K562 (cell line): ENCODE measurements at regions not wholly inside any gene's neighbourhood (a gene's known extent, or its start where the extent isn't known, plus 50 kb on each side); places are given as distances from the start of the nearest gene placed in this dataset.

Source experiments
- ATAC-seq: fragments of 200-7000 bp; cut with Tn5 transposase; 3 replicates; pipeline ENCODE4 v1.9.1; 2020; ENCODE audit warnings: moderate library complexity
- BruUV-seq: library from RNA; stranded (reverse); fragments of 400-500 nt; replicated peaks from 2 replicates; lab custom pipeline; 2021; lab: Mats Ljungman, UMichigan
- CTCF ChIA-PET: fragments of 300-600 bp; formaldehyde crosslinking; extraction: SDS; loops from one replicate; lab custom pipeline; 2021; ENCODE audit warnings: low intra/inter-chr PET ratio; lab: Yijun Ruan, JAX
- POLR2A ChIA-PET: fragments of 300-600, 350-650 bp; sonication (Branson Sonifier 250); formaldehyde crosslinking; extraction: SDS; loops from one replicate; lab custom pipeline; 2021; ENCODE audit warnings: antibody characterized with exemption, inconsistent platforms; lab: Yijun Ruan, JAX
- DNase-seq, 4 experiments: peaks; one replicate each; pipeline versions ENCODE4 v3.0.0 to v3.0.0-alpha.2; 2011 to 2018; ENCODE audit warnings: low spot score in 3 of 4, mixed read lengths in 3 of 4; ENCODE audit errors: extremely low read depth in 1 of 4
- FAIRE-seq: peaks from 2 replicates; lab custom pipeline; 2011; peaks lifted over from hg19 to GRCh38; lab: Jason Lieb, UNC
- H2AFZ ChIP-seq: 2 replicates; pipeline ENCODE4 v1.6.0; 2011; ENCODE audit warnings: low read depth, low read length, control low read depth, inconsistent platforms
- H3K27ac ChIP-seq: fragments of 200-600 bp; 3 replicates; pipeline ENCODE4 v1.8.0; 2011; ENCODE audit warnings: low read depth, mild to moderate bottlenecking, control low read depth, inconsistent platforms, low read length, moderate library complexity, mixed read lengths; ENCODE audit errors: extremely low read depth
- H3K27me3 ChIP-seq, 2 experiments: fragments of 300-600 bp in 1 of 2; 2 replicates in 1 of 2; 3 replicates in 1 of 2; pipeline versions ENCODE4 v1.6.0 to v1.8.0; 2011; ENCODE audit warnings: inconsistent platforms in 2 of 2, low read length in 2 of 2, mild to moderate bottlenecking in 1 of 2, mixed read lengths in 1 of 2, moderate library complexity in 1 of 2; ENCODE audit not compliant: control insufficient read depth in 2 of 2, insufficient read depth in 2 of 2
- H3K36me3 ChIP-seq: fragments of 300-600 bp; 3 replicates; pipeline ENCODE4 v1.8.0; 2011; ENCODE audit warnings: mild to moderate bottlenecking, low read length, inconsistent platforms; ENCODE audit not compliant: control insufficient read depth, insufficient read depth
- H3K4me1 ChIP-seq, 2 experiments: fragments of 200-600 bp in 1 of 2; replicated peaks in 1 of 2; 2 replicates in 1 of 2; 3 replicates in 1 of 2; pipeline versions ENCODE4 v1.5.1 to v1.8.0; 2011; ENCODE audit warnings: inconsistent platforms in 2 of 2, low read length in 2 of 2, mild to moderate bottlenecking in 1 of 2, mixed read lengths in 1 of 2, moderate library complexity in 1 of 2; ENCODE audit not compliant: control insufficient read depth in 2 of 2, insufficient read depth in 2 of 2
- H3K4me2 ChIP-seq: 2 replicates; pipeline ENCODE4 v1.6.1; 2011; ENCODE audit warnings: low read length, control low read depth, inconsistent platforms, mixed read lengths; ENCODE audit not compliant: insufficient read depth
- H3K4me3 ChIP-seq: fragments of 200-600 bp; sonication (generic), shearing (Covaris generic); 2 replicates; pipeline ENCODE4 v1.5.1; 2016; ENCODE audit warnings: control low read depth, inconsistent platforms
- H3K79me2 ChIP-seq: fragments of 200-600 bp; 3 replicates; pipeline ENCODE4 v1.8.0; 2011; ENCODE audit warnings: low read length, inconsistent platforms; ENCODE audit not compliant: control insufficient read depth, insufficient read depth
- H3K9ac ChIP-seq, 2 experiments: 2 replicates each; pipeline versions ENCODE4 v1.6.0 to v1.6.1; 2011; ENCODE audit warnings: low read depth in 2 of 2, low read length in 2 of 2, control low read depth in 1 of 2, inconsistent platforms in 1 of 2, mild to moderate bottlenecking in 1 of 2, mixed read lengths in 1 of 2; ENCODE audit not compliant: insufficient read depth in 1 of 2
- H3K9me1 ChIP-seq: one replicate; pipeline ENCODE4 v1.6.0; 2011; ENCODE audit warnings: inconsistent platforms, mild to moderate bottlenecking, low read length, moderate library complexity; ENCODE audit not compliant: control insufficient read depth, insufficient read depth
- H3K9me3 ChIP-seq: replicated peaks from 2 replicates; pipeline ENCODE4 v1.5.1; 2011; ENCODE audit warnings: low read depth, low read length, inconsistent platforms; ENCODE audit not compliant: control insufficient read depth, insufficient read depth
- H4K20me1 ChIP-seq: replicated peaks from 2 replicates; pipeline ENCODE4 v1.6.1; 2011; ENCODE audit warnings: low read length, inconsistent platforms, mixed read lengths; ENCODE audit not compliant: control insufficient read depth, insufficient read depth
- BCL6 ChIP-seq: fragments of 250-450 bp; sonication (Bioruptor Pico); IDR thresholded peaks from 2 replicates; pipeline ENCODE4 v1.4.0; 2020
- CREB3L1 ChIP-seq: fragments of 450-650 bp; IDR thresholded peaks from 2 replicates; pipeline ENCODE4 v1.6.1; 2014; ENCODE audit warnings: low read depth, mild to moderate bottlenecking, moderate library complexity, borderline replicate concordance
- EWSR1 ChIP-seq: fragments of 450-650 bp; IDR thresholded peaks from 2 replicates; pipeline ENCODE4 v1.6.1; 2018; ENCODE audit warnings: borderline replicate concordance, mild to moderate bottlenecking, low read depth, moderate library complexity; ENCODE audit not compliant: partially characterized antibody
- MAFG ChIP-seq: fragments of 450-650 bp; conservative IDR thresholded peaks from 2 replicates; pipeline ENCODE4 v1.6.1; 2016; ENCODE audit warnings: missing genetic modification characterization, missing compliant biosample characterization
- RAD51 ChIP-seq: fragments of 450-650 bp; IDR thresholded peaks from 2 replicates; pipeline ENCODE4 v1.7.1; 2016; ENCODE audit warnings: low read depth, mild to moderate bottlenecking, borderline replicate concordance
- UBTF ChIP-seq, 2 experiments: IDR thresholded peaks; 2 replicates each; pipeline ENCODE4 v1.6.1; 2012; ENCODE audit warnings: improper control_type of control experiment in 2 of 2, low read depth in 2 of 2, low read length in 2 of 2, borderline replicate concordance in 1 of 2
- ZFX ChIP-seq: sonication (generic); formaldehyde crosslinking; IDR thresholded peaks from 2 replicates; pipeline ENCODE4 v1.8.0; 2022; ENCODE audit warnings: mild to moderate bottlenecking, missing genetic modification reagents, moderate library complexity
- ZNF184 ChIP-seq: sonication (generic); formaldehyde crosslinking; IDR thresholded peaks from 2 replicates; pipeline ENCODE4 v1.5.0; 2020; ENCODE audit warnings: missing genetic modification reagents
- ZNF253 ChIP-seq: fragments of 250-450 bp; sonication (Bioruptor Pico); conservative IDR thresholded peaks from 2 replicates; pipeline ENCODE4 v1.6.1; 2021; ENCODE audit warnings: mild to moderate bottlenecking
- ZNF583 ChIP-seq: fragments of 250-450 bp; sonication (Bioruptor Pico); IDR thresholded peaks from 2 replicates; pipeline ENCODE4 v1.4.0; 2020
- ZNF589 ChIP-seq: fragments of 200-800 bp; sonication (Bioruptor generic); IDR thresholded peaks from 2 replicates; pipeline ENCODE4 v1.6.1; 2016; ENCODE audit warnings: low read depth, missing genetic modification characterization, missing compliant biosample characterization
- ZNF668 ChIP-seq: fragments of 250-450 bp; sonication (Bioruptor Pico); IDR thresholded peaks from 2 replicates; pipeline ENCODE4 v1.8.0; 2022; ENCODE audit warnings: mild to moderate bottlenecking, inconsistent platforms
- WGBS: fragments of 100-300 bp; shearing (Covaris generic); methylation state at CpG from one replicate; pipeline ENCODE4 v1.1.6; 2016; ENCODE audit warnings: low coverage, mixed read lengths; ENCODE audit not compliant: insufficient coverage; ENCODE audit errors: missing lambda C conversion rate; 5-methylcytosine and 5-hydroxymethylcytosine counted together
- in situ Hi-C: fragments of 300-500 bp; cut with MboI; formaldehyde crosslinking; loops from 4 replicates; pipeline ENCODE4 v1.15.0; 2018; ENCODE audit warnings: inconsistent platforms, mixed read lengths
- intact Hi-C: fragments of 100-400 bp; cut with micrococcal nuclease; formaldehyde crosslinking; loops from 2 replicates; pipeline ENCODE4 v1.14.2; 2022
- TF ChIP-seq, protein P1 (sequence below): fragments of 450-650 bp; formaldehyde crosslinking; conservative IDR thresholded peaks from 2 replicates; pipeline ENCODE4 v1.4.0; 2022; ENCODE audit warnings: mild to moderate bottlenecking, missing genetic modification characterization
- TF ChIP-seq, protein P2 (sequence below): sonication (generic); formaldehyde crosslinking; IDR thresholded peaks from 2 replicates; pipeline ENCODE4 v1.8.0; 2022; ENCODE audit warnings: mild to moderate bottlenecking, missing genetic modification reagents

- Histone ChIP-seq H3K4me3 (no peak overlapping the region), H2AFZ (no peak overlapping the region), H3K9ac (no peak overlapping the region), H3K9me3 (no peaks in the 10 kb centered on the region), H3K27ac (no peak overlapping the region), H3K79me2 (no peaks in the 10 kb centered on the region), H3K4me2 (no peak overlapping the region), H3K36me3 (no peaks in the 10 kb centered on the region), H4K20me1 (no peaks in the 10 kb centered on the region), H3K9me1 (no peaks in the 10 kb centered on the region), H3K27me3 (no peaks in the 10 kb centered on the region), H3K4me1 (no peaks in the 10 kb centered on the region; a peak in 1 of 5 replicates)
- in situ Hi-C loops (no loop called here), intact Hi-C loops (no loop called here)
- ChIA-PET POLR2A (no interaction called here), CTCF (no interaction called here)
- ATAC-seq: no peak
- WGBS: 18% methylated on average over 2 of the region's 2 CpGs
- TF ChIP-seq ZNF583 (CRISPR knock-in tag) (no peak), BCL6 (CRISPR knock-in tag) (no peak), UBTF (IDR thresholded peaks at IDR 0.05; ENCODE audit: borderline replicate concordance in 1 of 2, low read depth in 2 of 2, low read length in 2 of 2) (no peak), ZNF668 (CRISPR knock-in tag) (no peak), ZNF184 (CRISPR knock-in tag) (no peak), EWSR1 (no peak), CREB3L1 (no peak), RAD51 (no peak), MAFG (no peak), ZNF589 (CRISPR knock-in tag) (no peak), ZNF253 (CRISPR knock-in tag) (no peak), ZFX (CRISPR knock-in tag) (no peak)
- TF ChIP-seq, protein P1, sequence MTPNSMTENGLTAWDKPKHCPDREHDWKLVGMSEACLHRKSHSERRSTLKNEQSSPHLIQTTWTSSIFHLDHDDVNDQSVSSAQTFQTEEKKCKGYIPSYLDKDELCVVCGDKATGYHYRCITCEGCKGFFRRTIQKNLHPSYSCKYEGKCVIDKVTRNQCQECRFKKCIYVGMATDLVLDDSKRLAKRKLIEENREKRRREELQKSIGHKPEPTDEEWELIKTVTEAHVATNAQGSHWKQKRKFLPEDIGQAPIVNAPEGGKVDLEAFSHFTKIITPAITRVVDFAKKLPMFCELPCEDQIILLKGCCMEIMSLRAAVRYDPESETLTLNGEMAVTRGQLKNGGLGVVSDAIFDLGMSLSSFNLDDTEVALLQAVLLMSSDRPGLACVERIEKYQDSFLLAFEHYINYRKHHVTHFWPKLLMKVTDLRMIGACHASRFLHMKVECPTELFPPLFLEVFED (CRISPR knock-in tag): no peak
- TF ChIP-seq, protein P2, sequence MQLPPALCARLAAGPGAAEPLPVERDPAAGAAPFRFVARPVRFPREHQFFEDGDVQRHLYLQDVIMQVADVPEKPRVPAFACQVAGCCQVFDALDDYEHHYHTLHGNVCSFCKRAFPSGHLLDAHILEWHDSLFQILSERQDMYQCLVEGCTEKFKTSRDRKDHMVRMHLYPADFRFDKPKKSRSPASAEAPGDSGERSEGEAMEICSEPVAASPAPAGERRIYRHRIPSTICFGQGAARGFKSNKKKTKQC: no peak
- no TSS peak for BruUV-seq
- FAIRE-seq: no peak
- no peak for DNase-seq
Measured at GRCh38 chr6:144601221-144601620, 316.1 kb downstream of the UTRN start.
